NOMO-1 treated with dmso at 0.1 percent for 144 hours (cell line): ENCODE measurements at regions not wholly inside any gene's neighbourhood (a gene's known extent, or its start where the extent isn't known, plus 50 kb on each side); places are given as distances from the start of the nearest gene placed in this dataset.

ENCODE experiments used
- DNase-seq: peaks from one replicate; lab custom pipeline; 2025; ENCODE audit not compliant: unreplicated experiment; lab: John Stamatoyannopoulos, UW

- no peak for DNase-seq
Observed at GRCh38 chr20:12860619-12861247, 148.0 kb upstream of the SPTLC3 start.

GRCh38 chr20:12869669-12870068, 139.1 kb upstream of the SPTLC3 start:
- DNase-seq, result no peak

GRCh38 chr20:12870588-12870987, 138.2 kb upstream of the SPTLC3 start:
- DNase-seq, result no peak

- DNase-seq, result no peak
Observed at GRCh38 chr20:12874933-12875332, 133.8 kb upstream of the SPTLC3 start.

- no peak for DNase-seq
Observed at GRCh38 chr20:12875510-12875909, 133.3 kb upstream of the SPTLC3 start.

- DNase-seq, result no peak
Observed at GRCh38 chr20:12882832-12883506, 125.8 kb upstream of the SPTLC3 start.

- DNase-seq, result no peak
Observed at GRCh38 chr20:12883507-12883885, 125.3 kb upstream of the SPTLC3 start.

- DNase-seq, result no peak
Observed at GRCh38 chr20:12886618-12887363, 122.0 kb upstream of the SPTLC3 start.

GRCh38 chr20:12891643-12892042, 117.1 kb upstream of the SPTLC3 start:
- DNase-seq, result no peak

- no peak for DNase-seq
Observed at GRCh38 chr20:12893019-12893418, 115.8 kb upstream of the SPTLC3 start.

- DNase-seq, result no peak
Observed at GRCh38 chr20:12893653-12894052, 115.1 kb upstream of the SPTLC3 start.

- no peak for DNase-seq
Observed at GRCh38 chr20:12894089-12894488, 114.7 kb upstream of the SPTLC3 start.

GRCh38 chr20:12896180-12896579, 112.6 kb upstream of the SPTLC3 start:
- no peak for DNase-seq

GRCh38 chr20:12902992-12903391, 105.8 kb upstream of the SPTLC3 start:
- DNase-seq, result no peak

- no peak for DNase-seq
Observed at GRCh38 chr20:12906361-12906760, 102.4 kb upstream of the SPTLC3 start.

- no peak for DNase-seq
Observed at GRCh38 chr20:12911372-12911771, 97.4 kb upstream of the SPTLC3 start.

- DNase-seq, result no peak
Observed at GRCh38 chr20:12913781-12914443, 94.9 kb upstream of the SPTLC3 start.

- no peak for DNase-seq
Observed at GRCh38 chr20:12914804-12915203, 94.0 kb upstream of the SPTLC3 start.

GRCh38 chr20:12916699-12917098, 92.1 kb upstream of the SPTLC3 start:
- DNase-seq, result no peak

GRCh38 chr20:12924126-12924525, 84.6 kb upstream of the SPTLC3 start:
- DNase-seq, result no peak

GRCh38 chr20:12925210-12925755, 83.5 kb upstream of the SPTLC3 start:
- peak; percentile 73 for DNase-seq
